ENCODE measurements at regions not wholly inside any gene's neighbourhood (a gene's known extent, or its start where the extent isn't known, plus 50 kb on each side); places are given as distances from the start of the nearest gene placed in this dataset.
"Not testable (repeated sequence)": the region's sequence is repeated elsewhere in the genome, so short reads cannot be mapped to it uniquely, and the experiment has no call there.

DNA sequence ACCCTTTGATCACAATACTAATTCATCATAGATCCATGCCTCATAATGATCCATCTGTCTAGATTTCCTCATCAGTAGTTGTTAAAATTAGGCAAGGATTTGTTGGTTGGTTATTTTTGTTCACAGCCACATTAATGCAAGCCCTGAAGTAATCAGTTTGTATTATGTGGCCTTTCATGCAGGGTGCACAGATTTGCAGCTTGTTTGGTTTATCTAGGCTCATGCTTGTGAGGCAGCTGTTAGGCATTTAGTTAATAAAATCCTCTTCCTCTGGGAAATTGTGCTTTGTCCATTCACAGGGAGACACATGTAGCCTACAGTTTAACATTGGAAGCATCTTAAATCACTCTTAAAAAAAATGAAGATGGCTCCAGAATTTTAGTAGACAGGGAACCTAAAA lies 162.8 kb upstream of the ZNF385D start:
- TF ChIP-seq, protein P1, sequence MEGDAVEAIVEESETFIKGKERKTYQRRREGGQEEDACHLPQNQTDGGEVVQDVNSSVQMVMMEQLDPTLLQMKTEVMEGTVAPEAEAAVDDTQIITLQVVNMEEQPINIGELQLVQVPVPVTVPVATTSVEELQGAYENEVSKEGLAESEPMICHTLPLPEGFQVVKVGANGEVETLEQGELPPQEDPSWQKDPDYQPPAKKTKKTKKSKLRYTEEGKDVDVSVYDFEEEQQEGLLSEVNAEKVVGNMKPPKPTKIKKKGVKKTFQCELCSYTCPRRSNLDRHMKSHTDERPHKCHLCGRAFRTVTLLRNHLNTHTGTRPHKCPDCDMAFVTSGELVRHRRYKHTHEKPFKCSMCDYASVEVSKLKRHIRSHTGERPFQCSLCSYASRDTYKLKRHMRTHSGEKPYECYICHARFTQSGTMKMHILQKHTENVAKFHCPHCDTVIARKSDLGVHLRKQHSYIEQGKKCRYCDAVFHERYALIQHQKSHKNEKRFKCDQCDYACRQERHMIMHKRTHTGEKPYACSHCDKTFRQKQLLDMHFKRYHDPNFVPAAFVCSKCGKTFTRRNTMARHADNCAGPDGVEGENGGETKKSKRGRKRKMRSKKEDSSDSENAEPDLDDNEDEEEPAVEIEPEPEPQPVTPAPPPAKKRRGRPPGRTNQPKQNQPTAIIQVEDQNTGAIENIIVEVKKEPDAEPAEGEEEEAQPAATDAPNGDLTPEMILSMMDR (IDR thresholded peaks at IDR 0.05): no peak
- Histone ChIP-seq H3K27ac (no peak overlapping the region), H3K4me3 (no peak overlapping the region)
- DNase-seq (ENCODE audit: low spot score): no peak

- Histone ChIP-seq H3K4me3 (no peak overlapping the region), H3K27ac (no peak overlapping the region)
- no peak for DNase-seq (ENCODE audit: low spot score)
- TF ChIP-seq, protein P1 (IDR thresholded peaks at IDR 0.05): no peak
Measured at GRCh38 chr3:21914451-21914850, 163.4 kb upstream of the ZNF385D start.

GRCh38 chr3:21919383-21919782 lies 168.4 kb upstream of the ZNF385D start:
- DNase-seq (ENCODE audit: low spot score): no peak
- no peak overlapping the region for H3K27ac ChIP-seq
- H3K4me3 ChIP-seq: no peak overlapping the region
- TF ChIP-seq, protein P1 (IDR thresholded peaks at IDR 0.05): no peak

DNA sequence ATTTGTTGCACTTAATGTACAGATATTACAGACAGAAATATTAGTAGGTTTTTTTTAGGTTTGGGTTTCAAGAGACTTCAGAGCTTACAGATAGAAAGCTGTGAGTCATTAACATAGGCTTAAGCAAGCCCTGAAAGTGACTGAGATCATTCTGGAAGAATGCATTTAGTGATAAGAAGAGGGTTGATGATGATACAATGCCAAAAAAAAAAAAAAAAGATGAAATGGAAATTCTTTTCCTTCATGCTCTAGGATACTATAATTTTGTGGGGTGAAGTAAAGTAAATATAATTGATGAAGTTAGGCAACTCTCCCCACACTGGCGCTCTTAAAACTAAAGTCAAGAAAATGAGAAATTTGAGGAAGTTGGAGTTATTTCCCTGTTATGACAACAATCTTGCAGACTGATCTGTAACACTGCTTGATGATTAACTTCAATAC lies 169.4 kb upstream of the ZNF385D start:
- no peak overlapping the region for H3K27ac ChIP-seq
- H3K4me3 ChIP-seq: no peak overlapping the region
- DNase-seq (ENCODE audit: low spot score): no peak
- TF ChIP-seq, protein P1 (IDR thresholded peaks at IDR 0.05): no peak

GRCh38 chr3:21923156-21923555 lies 172.1 kb upstream of the ZNF385D start:
- not testable (repeated sequence) for DNase-seq (ENCODE audit: low spot score); H3K27ac ChIP-seq; H3K4me3 ChIP-seq

DNA sequence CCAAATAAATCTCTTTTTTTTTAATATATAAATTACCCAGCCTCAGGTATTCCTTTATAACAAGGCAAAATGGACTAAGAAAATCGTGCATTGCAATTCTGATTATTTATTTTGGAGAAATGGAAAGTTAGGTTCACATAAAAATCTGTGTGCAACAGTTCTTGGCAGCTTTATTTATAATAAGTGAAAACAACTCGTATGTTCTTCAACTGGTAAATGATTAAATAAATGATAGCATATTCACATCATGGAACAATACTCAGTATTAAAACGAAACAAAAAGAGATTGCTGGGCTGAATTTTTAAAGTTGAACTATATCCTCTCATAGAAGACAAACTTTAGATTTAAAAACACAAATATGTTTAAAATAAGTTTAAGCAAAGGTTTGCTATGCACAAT lies 176.3 kb upstream of the ZNF385D start:
- Histone ChIP-seq H3K27ac (no peak overlapping the region), H3K4me3 (no peak overlapping the region)
- DNase-seq (ENCODE audit: low spot score): no peak
- TF ChIP-seq, protein P1 (IDR thresholded peaks at IDR 0.05): no peak

DNA sequence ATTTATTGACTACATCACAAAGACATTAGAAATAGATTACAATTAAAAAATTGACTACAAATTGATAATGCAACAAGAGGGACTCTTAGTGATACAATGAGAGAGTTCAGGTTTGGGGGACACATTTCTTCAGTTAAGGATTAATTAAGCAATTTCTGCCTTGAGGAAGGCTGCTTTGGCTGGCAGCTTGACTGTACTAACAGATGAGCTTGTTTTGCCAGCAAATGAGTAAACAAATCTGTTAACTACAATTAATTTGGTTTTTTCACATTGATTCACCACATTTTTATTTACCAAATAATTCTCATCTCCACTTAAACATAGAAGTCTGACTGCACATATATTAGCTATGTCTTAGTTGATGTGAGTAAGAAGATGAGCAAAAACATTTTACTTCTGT lies 183.6 kb upstream of the ZNF385D start:
- no peak for DNase-seq (ENCODE audit: low spot score)
- H3K27ac ChIP-seq: no peak overlapping the region
- H3K4me3 ChIP-seq: no peak overlapping the region
- TF ChIP-seq, protein P1 (IDR thresholded peaks at IDR 0.05): no peak

- Histone ChIP-seq H3K27ac (no peak overlapping the region), H3K4me3 (no peak overlapping the region)
- TF ChIP-seq, protein P1 (IDR thresholded peaks at IDR 0.05): no peak
- no peak for DNase-seq (ENCODE audit: low spot score)
Measured at GRCh38 chr3:21936207-21936606, 185.2 kb upstream of the ZNF385D start.
